IMR-90 (cell line): ENCODE measurements at regions not wholly inside any gene's neighbourhood (a gene's known extent, or its start where the extent isn't known, plus 50 kb on each side); places are given as distances from the start of the nearest gene placed in this dataset.

Experiments used
- ATAC-seq: fragments of 200-7000 bp; cut with Tn5 transposase; 2 replicates; pipeline ENCODE4 v1.9.1; 2020; ENCODE audit warnings: low read depth, mild to moderate bottlenecking, moderate library complexity
- BruUV-seq: library from RNA; stranded (reverse); fragments of 400-500 nt; replicated peaks from 2 replicates; lab custom pipeline; 2021; lab: Mats Ljungman, UMichigan
- CTCF ChIA-PET: fragments of 300-600 bp; formaldehyde crosslinking; extraction: SDS; loops from one replicate; lab custom pipeline; 2021; ENCODE audit warnings: antibody characterized with exemption; lab: Yijun Ruan, JAX
- POLR2A ChIA-PET: fragments of 300-600 bp; sonication (Branson Sonifier 250); formaldehyde crosslinking; loops from one replicate; lab custom pipeline; 2022; ENCODE audit warnings: antibody characterized with exemption; ENCODE audit not compliant: unreplicated experiment; lab: Charles Lee
- DNase-seq: peaks from one replicate; pipeline ENCODE4 v3.0.0; 2013
- H2AFZ ChIP-seq: replicated peaks from 2 replicates; pipeline ENCODE3; 2013; ENCODE audit warnings: low read length, mild to moderate bottlenecking; ENCODE audit not compliant: poor library complexity
- H2AK5ac ChIP-seq: 2 replicates; pipeline ENCODE4 v1.6.1; 2013; ENCODE audit warnings: low read depth, low read length, inconsistent platforms
- H2AK9ac ChIP-seq: replicated peaks from 2 replicates; pipeline ENCODE3; 2013; ENCODE audit warnings: mild to moderate bottlenecking, low read depth, low read length, moderate library complexity; ENCODE audit not compliant: poor library complexity
- H2BK120ac ChIP-seq: 2 replicates; pipeline ENCODE4 v1.6.1; 2013; ENCODE audit warnings: low read depth, low read length, inconsistent platforms
- H2BK15ac ChIP-seq: 3 replicates; pipeline ENCODE4 v1.6.1; 2013; ENCODE audit warnings: low read depth, low read length, inconsistent platforms
- H2BK20ac ChIP-seq: 2 replicates; pipeline ENCODE4 v1.6.1; 2013; ENCODE audit warnings: low read depth, mild to moderate bottlenecking, inconsistent platforms, low read length, moderate library complexity
- H2BK5ac ChIP-seq: 2 replicates; pipeline ENCODE4 v1.6.1; 2013; ENCODE audit warnings: mild to moderate bottlenecking, low read depth, low read length, inconsistent platforms; ENCODE audit not compliant: poor library complexity, severe bottlenecking
- H3K14ac ChIP-seq: replicated peaks from 2 replicates; pipeline ENCODE4 v1.6.1; 2013; ENCODE audit warnings: low read depth, low read length, inconsistent platforms
- H3K18ac ChIP-seq: 2 replicates; pipeline ENCODE4 v1.6.1; 2013; ENCODE audit warnings: low read depth, low read length, control low read depth
- H3K23ac ChIP-seq: 2 replicates; pipeline ENCODE4 v1.6.1; 2013; ENCODE audit warnings: low read depth, low read length, inconsistent platforms
- H3K27ac ChIP-seq: 2 replicates; pipeline ENCODE4 v1.5.1; 2013; ENCODE audit warnings: mild to moderate bottlenecking, control low read depth, low read length; ENCODE audit not compliant: insufficient read depth
- H3K27me3 ChIP-seq: 2 replicates; pipeline ENCODE4 v1.6.1; 2013; ENCODE audit warnings: low read length; ENCODE audit not compliant: control insufficient read depth, insufficient read depth
- H3K36me3 ChIP-seq: 2 replicates; pipeline ENCODE4 v1.6.1; 2013; ENCODE audit warnings: low read length, mixed read lengths; ENCODE audit not compliant: control insufficient read depth, insufficient read depth
- H3K4ac ChIP-seq: 2 replicates; pipeline ENCODE4 v1.6.1; 2013; ENCODE audit warnings: low read depth, low read length, inconsistent platforms
- H3K4me1 ChIP-seq: 2 replicates; pipeline ENCODE4 v1.6.1; 2013; ENCODE audit warnings: low read length, mixed read lengths; ENCODE audit not compliant: control insufficient read depth, insufficient read depth
- H3K4me2 ChIP-seq: 2 replicates; pipeline ENCODE4 v1.6.1; 2013; ENCODE audit warnings: low read depth, mild to moderate bottlenecking, control low read depth, low read length, moderate library complexity
- H3K4me3 ChIP-seq: 2 replicates; pipeline ENCODE4 v1.5.1; 2013; ENCODE audit warnings: low read depth, mild to moderate bottlenecking, control low read depth, low read length, moderate library complexity; ENCODE audit not compliant: insufficient read depth
- H3K56ac ChIP-seq: 2 replicates; pipeline ENCODE4 v1.6.1; 2013; ENCODE audit warnings: low read length, inconsistent platforms; ENCODE audit not compliant: insufficient read depth; ENCODE audit errors: extremely low read depth
- H3K79me1 ChIP-seq, 2 experiments: 2 replicates each; pipeline ENCODE4 v1.6.1; 2013; ENCODE audit warnings: low read length in 2 of 2, inconsistent platforms in 1 of 2, low read depth in 1 of 2
- H3K9ac ChIP-seq: 2 replicates; pipeline ENCODE4 v1.6.1; 2013; ENCODE audit warnings: low read depth, low read length, control low read depth
- H3K9me1 ChIP-seq: 2 replicates; pipeline ENCODE4 v1.6.1; 2013; ENCODE audit warnings: low read length, inconsistent platforms; ENCODE audit not compliant: insufficient read depth
- H3K9me3 ChIP-seq: 2 replicates; pipeline ENCODE4 v1.6.1; 2013; ENCODE audit warnings: low read length; ENCODE audit not compliant: control insufficient read depth, insufficient read depth
- H4K20me1 ChIP-seq: 2 replicates; pipeline ENCODE4 v1.6.1; 2013; ENCODE audit warnings: low read length, inconsistent platforms; ENCODE audit not compliant: insufficient read depth
- H4K5ac ChIP-seq: 2 replicates; pipeline ENCODE4 v1.6.1; 2013; ENCODE audit warnings: mild to moderate bottlenecking, low read depth, low read length, control low read depth
- H4K8ac ChIP-seq, 2 experiments: 2 replicates each; pipeline ENCODE4 v1.6.1; 2013; ENCODE audit warnings: low read depth in 2 of 2, low read length in 2 of 2, control low read depth in 1 of 2, inconsistent platforms in 1 of 2
- H4K91ac ChIP-seq: 2 replicates; pipeline ENCODE4 v1.6.1; 2013; ENCODE audit warnings: low read depth, low read length, inconsistent platforms; ENCODE audit not compliant: insufficient read depth
- BHLHE40 ChIP-seq: fragments of 150-350 bp; IDR thresholded peaks from 2 replicates; pipeline ENCODE4 v1.6.1; 2016; ENCODE audit warnings: mild to moderate bottlenecking, low read depth, low read length
- CEBPB ChIP-seq: IDR thresholded peaks from 2 replicates; pipeline ENCODE4 v1.6.1; 2012; ENCODE audit warnings: low read depth, low read length, improper control_type of control experiment
- CHD1 ChIP-seq: IDR thresholded peaks from 2 replicates; pipeline ENCODE4 v1.6.1; 2012; ENCODE audit warnings: low read depth, low read length, improper control_type of control experiment
- CTCF ChIP-seq: conservative IDR thresholded peaks from 2 replicates; pipeline ENCODE4 v1.5.1; 2012; ENCODE audit warnings: mild to moderate bottlenecking, low read depth, low read length, improper control_type of control experiment
- FOS ChIP-seq: fragments of 150-350 bp; IDR thresholded peaks from 2 replicates; pipeline ENCODE4 v1.6.1; 2016; ENCODE audit warnings: low read depth, low read length
- MAFK ChIP-seq: IDR thresholded peaks from 2 replicates; pipeline ENCODE4 v1.6.1; 2012; ENCODE audit warnings: low read depth, low read length, improper control_type of control experiment
- MAZ ChIP-seq: IDR thresholded peaks from 2 replicates; pipeline ENCODE4 v1.6.1; 2012; ENCODE audit warnings: low read depth, mild to moderate bottlenecking, low read length, improper control_type of control experiment, moderate library complexity, borderline replicate concordance
- MXI1 ChIP-seq: IDR thresholded peaks from 2 replicates; pipeline ENCODE4 v1.6.1; 2012; ENCODE audit warnings: low read depth, mild to moderate bottlenecking, low read length, moderate library complexity, borderline replicate concordance
- NFE2L2 ChIP-seq: fragments of 150-350 bp; IDR thresholded peaks from 2 replicates; pipeline ENCODE4 v1.6.1; 2016; ENCODE audit warnings: low read depth, mild to moderate bottlenecking, low read length
- RAD21 ChIP-seq: IDR thresholded peaks from 2 replicates; pipeline ENCODE4 v1.6.1; 2012; ENCODE audit warnings: low read length, improper control_type of control experiment
- RCOR1 ChIP-seq: IDR thresholded peaks from 2 replicates; pipeline ENCODE4 v1.6.1; 2012; ENCODE audit warnings: mild to moderate bottlenecking, low read length, improper control_type of control experiment; ENCODE audit not compliant: insufficient replicate concordance
- RFX5 ChIP-seq: IDR thresholded peaks from 2 replicates; pipeline ENCODE4 v1.8.0; 2012; ENCODE audit warnings: low read depth, mild to moderate bottlenecking, low read length, moderate library complexity
- SMC3 ChIP-seq: fragments of 150-350 bp; IDR thresholded peaks from 2 replicates; pipeline ENCODE4 v1.6.1; 2016; ENCODE audit warnings: low read depth, mild to moderate bottlenecking, antibody characterized with exemption, low read length, moderate library complexity
- USF2 ChIP-seq: fragments of 150-350 bp; IDR thresholded peaks from 2 replicates; pipeline ENCODE4 v1.6.1; 2017; ENCODE audit warnings: mild to moderate bottlenecking, antibody characterized with exemption, low read length, low read depth
- WGBS, 2 experiments: methylation state at CpG; one replicate each; pipeline versions ENCODE4 v1.1.5 to v1.1.7; 2013; ENCODE audit warnings: missing lambda C conversion rate in 2 of 2; ENCODE audit not compliant: insufficient read length in 1 of 2; ENCODE audit errors: extremely low coverage in 2 of 2; 5-methylcytosine and 5-hydroxymethylcytosine counted together
- dilution Hi-C: fragments of 300-500 bp; cut with HindIII; formaldehyde crosslinking; loops from one replicate; pipeline ENCODE4 v1.14.3; 2018; ENCODE audit warnings: low sequenced_read_pairs; ENCODE audit not compliant: unreplicated experiment
- in situ Hi-C: fragments of 300-500 bp; cut with MboI; formaldehyde crosslinking; loops from 3 replicates; pipeline ENCODE4 v1.14.3; 2019; ENCODE audit warnings: low sequenced_read_pairs, inconsistent platforms, mixed read lengths
- intact Hi-C: fragments of 100-400 bp; cut with micrococcal nuclease; formaldehyde crosslinking; loops from 2 replicates; pipeline ENCODE4 v1.10.0; 2022

- Histone ChIP-seq H3K18ac (no peak overlapping the region), H3K56ac (no peak overlapping the region), H3K9me1 (no peaks in the 10 kb centered on the region), H3K23ac (no peak overlapping the region), H4K8ac (no peak overlapping the region), H3K79me1 (no peaks in the 10 kb centered on the region), H3K27ac (no peak overlapping the region), H3K14ac (no peak overlapping the region), H2AK9ac (no peak overlapping the region), H3K4me1 (no peaks in the 10 kb centered on the region), H2BK120ac (no peak overlapping the region), H3K27me3 (no peaks in the 10 kb centered on the region), H2BK15ac (no peak overlapping the region), H3K4ac (no peak overlapping the region), H3K4me3 (no peak overlapping the region), H4K5ac (no peak overlapping the region), H3K9me3 (peaks cover 11% of the 10 kb centered on the region), H2BK5ac (no peak overlapping the region), H2AFZ (no peak overlapping the region), H3K4me2 (no peak overlapping the region), H4K91ac (no peak overlapping the region), H2AK5ac (no peak overlapping the region), H3K36me3 (no peaks in the 10 kb centered on the region), H2BK20ac (no peak overlapping the region), H3K9ac (no peak overlapping the region), H4K20me1 (no peaks in the 10 kb centered on the region)
- dilution Hi-C loops: no loop called here
- BruUV-seq: no TSS peak
- no peak for ATAC-seq
- DNase-seq: no peak
- ChIA-PET POLR2A (no interaction called here), CTCF (no interaction called here)
- in situ Hi-C loops: no loop called here
- no CpG with 5 or more reads among the region's 1 CpG for WGBS, 2 experiments
- TF ChIP-seq CEBPB (no peak), CTCF (no peak), RAD21 (no peak), CHD1 (no peak), RCOR1 (no peak), SMC3 (no peak), USF2 (no peak), MXI1 (no peak), NFE2L2 (no peak), MAZ (no peak), MAFK (no peak), FOS (no peak), RFX5 (no peak), BHLHE40 (no peak)
- intact Hi-C loops: no loop called here
Measured at GRCh38 chr5:118290204-118290603, 698.1 kb downstream of the DTWD2 start.
